ENCODE measurements at regions not wholly inside any gene's neighbourhood (a gene's known extent, or its start where the extent isn't known, plus 50 kb on each side); places are given as distances from the start of the nearest gene placed in this dataset.

- Histone ChIP-seq H3K36me3 (ENCODE audit: control insufficient read depth in 2 of 3, insufficient read depth in 3 of 3, low read length in 3 of 3) (no peaks in the 10 kb centered on the region), H3K27me3 (ENCODE audit: control insufficient read depth, insufficient read depth, low read length) (no peaks in the 10 kb centered on the region), H3K9ac (ENCODE audit: low read length in 3 of 3) (no peak overlapping the region), H3K27ac (ENCODE audit: low read depth in 2 of 2, low read length in 2 of 2) (no peak overlapping the region), H3K9me3 (ENCODE audit: control insufficient read depth in 2 of 3, insufficient read depth in 1 of 3, low read length in 3 of 3) (no peaks in the 10 kb centered on the region), H3K4me1 (ENCODE audit: control insufficient read depth in 2 of 3, insufficient read depth in 2 of 3, low read depth in 1 of 3, low read length in 3 of 3) (no peaks in the 10 kb centered on the region), H3K4me3 (ENCODE audit: low read length in 3 of 3) (no peak overlapping the region)
- TF ChIP-seq, protein P1, sequence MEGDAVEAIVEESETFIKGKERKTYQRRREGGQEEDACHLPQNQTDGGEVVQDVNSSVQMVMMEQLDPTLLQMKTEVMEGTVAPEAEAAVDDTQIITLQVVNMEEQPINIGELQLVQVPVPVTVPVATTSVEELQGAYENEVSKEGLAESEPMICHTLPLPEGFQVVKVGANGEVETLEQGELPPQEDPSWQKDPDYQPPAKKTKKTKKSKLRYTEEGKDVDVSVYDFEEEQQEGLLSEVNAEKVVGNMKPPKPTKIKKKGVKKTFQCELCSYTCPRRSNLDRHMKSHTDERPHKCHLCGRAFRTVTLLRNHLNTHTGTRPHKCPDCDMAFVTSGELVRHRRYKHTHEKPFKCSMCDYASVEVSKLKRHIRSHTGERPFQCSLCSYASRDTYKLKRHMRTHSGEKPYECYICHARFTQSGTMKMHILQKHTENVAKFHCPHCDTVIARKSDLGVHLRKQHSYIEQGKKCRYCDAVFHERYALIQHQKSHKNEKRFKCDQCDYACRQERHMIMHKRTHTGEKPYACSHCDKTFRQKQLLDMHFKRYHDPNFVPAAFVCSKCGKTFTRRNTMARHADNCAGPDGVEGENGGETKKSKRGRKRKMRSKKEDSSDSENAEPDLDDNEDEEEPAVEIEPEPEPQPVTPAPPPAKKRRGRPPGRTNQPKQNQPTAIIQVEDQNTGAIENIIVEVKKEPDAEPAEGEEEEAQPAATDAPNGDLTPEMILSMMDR (IDR thresholded peaks at IDR 0.05; ENCODE audit: borderline replicate concordance, extremely low read depth, insufficient read depth), result no peak
- DNase-seq (no peak), FAIRE-seq (no peak)
- intact Hi-C loops (cut with DNase I), result no loop called here
These were observed 360.3 kb downstream of the FOXG1 start for GRCh38 chr14:29126865-29127264.

- no peaks in the 10 kb centered on the region for H3K27me3 ChIP-seq (ENCODE audit: control insufficient read depth, insufficient read depth, low read length)
- H3K4me1 ChIP-seq (ENCODE audit: control insufficient read depth in 2 of 3, insufficient read depth in 2 of 3, low read depth in 1 of 3, low read length in 3 of 3), result no peaks in the 10 kb centered on the region
- H3K9me3 ChIP-seq (ENCODE audit: control insufficient read depth in 2 of 3, insufficient read depth in 1 of 3, low read length in 3 of 3), result no peaks in the 10 kb centered on the region
- FAIRE-seq, result no peak
- intact Hi-C loops (cut with DNase I), result no loop called here
- no peak overlapping the region for H3K9ac ChIP-seq (ENCODE audit: low read length in 3 of 3)
- H3K36me3 ChIP-seq (ENCODE audit: control insufficient read depth in 2 of 3, insufficient read depth in 3 of 3, low read length in 3 of 3), result no peaks in the 10 kb centered on the region
- no peak overlapping the region for H3K4me3 ChIP-seq (ENCODE audit: low read length in 3 of 3)
- no peak overlapping the region for H3K27ac ChIP-seq (ENCODE audit: low read depth in 2 of 2, low read length in 2 of 2)
- no peak for DNase-seq
- TF ChIP-seq, protein P1 (IDR thresholded peaks at IDR 0.05; ENCODE audit: borderline replicate concordance, extremely low read depth, insufficient read depth), result no peak
These were observed 373.4 kb downstream of the FOXG1 start for GRCh38 chr14:29140016-29140415.

DNA sequence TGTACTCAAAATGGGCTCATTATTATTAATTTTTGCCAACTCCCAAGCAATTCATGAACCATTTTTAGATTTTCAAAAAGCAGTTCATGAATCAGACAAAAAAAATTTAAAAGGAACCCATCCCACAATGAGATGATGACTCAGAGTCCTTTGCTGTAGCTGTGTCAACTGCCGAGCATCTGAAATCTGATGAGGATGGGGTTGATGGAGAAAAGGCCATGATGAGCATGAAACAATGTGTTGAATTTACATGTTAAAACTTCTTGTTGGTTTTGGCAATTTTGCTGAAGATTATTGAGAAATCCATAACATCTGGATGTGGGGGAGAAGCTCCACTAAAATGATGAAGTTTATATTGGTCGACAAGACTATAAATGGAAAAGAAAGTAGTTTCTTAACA lies 378.0 kb downstream of the FOXG1 start:
- no peak overlapping the region for H3K9ac ChIP-seq (ENCODE audit: low read length in 3 of 3)
- FAIRE-seq, result no peak
- no peaks in the 10 kb centered on the region for H3K9me3 ChIP-seq (ENCODE audit: control insufficient read depth in 2 of 3, insufficient read depth in 1 of 3, low read length in 3 of 3)
- TF ChIP-seq, protein P1 (IDR thresholded peaks at IDR 0.05; ENCODE audit: borderline replicate concordance, extremely low read depth, insufficient read depth), result no peak
- H3K27ac ChIP-seq (ENCODE audit: low read depth in 2 of 2, low read length in 2 of 2), result no peak overlapping the region
- intact Hi-C loops (cut with DNase I), result no loop called here
- no peak for DNase-seq
- no peaks in the 10 kb centered on the region for H3K27me3 ChIP-seq (ENCODE audit: control insufficient read depth, insufficient read depth, low read length)
- H3K4me1 ChIP-seq (ENCODE audit: control insufficient read depth in 2 of 3, insufficient read depth in 2 of 3, low read depth in 1 of 3, low read length in 3 of 3), result no peaks in the 10 kb centered on the region
- H3K36me3 ChIP-seq (ENCODE audit: control insufficient read depth in 2 of 3, insufficient read depth in 3 of 3, low read length in 3 of 3), result no peaks in the 10 kb centered on the region
- H3K4me3 ChIP-seq (ENCODE audit: low read length in 3 of 3), result no peak overlapping the region

GRCh38 chr14:29148221-29148620 lies 381.6 kb downstream of the FOXG1 start:
- intact Hi-C loops (cut with DNase I), result no loop called here
- Histone ChIP-seq H3K4me3 (ENCODE audit: low read length in 3 of 3) (no peak overlapping the region), H3K4me1 (ENCODE audit: control insufficient read depth in 2 of 3, insufficient read depth in 2 of 3, low read depth in 1 of 3, low read length in 3 of 3) (no peaks in the 10 kb centered on the region), H3K27ac (ENCODE audit: low read depth in 2 of 2, low read length in 2 of 2) (no peak overlapping the region), H3K36me3 (ENCODE audit: control insufficient read depth in 2 of 3, insufficient read depth in 3 of 3, low read length in 3 of 3) (no peaks in the 10 kb centered on the region), H3K9ac (ENCODE audit: low read length in 3 of 3) (no peak overlapping the region), H3K27me3 (ENCODE audit: control insufficient read depth, insufficient read depth, low read length) (no peaks in the 10 kb centered on the region), H3K9me3 (ENCODE audit: control insufficient read depth in 2 of 3, insufficient read depth in 1 of 3, low read length in 3 of 3) (no peaks in the 10 kb centered on the region)
- TF ChIP-seq, protein P1 (IDR thresholded peaks at IDR 0.05; ENCODE audit: borderline replicate concordance, extremely low read depth, insufficient read depth), result no peak
- DNase-seq (no peak), FAIRE-seq (no peak)
